Body of pancreas (tissue), 4 donors: ENCODE measurements at regions not wholly inside any gene's neighbourhood (a gene's known extent, or its start where the extent isn't known, plus 50 kb on each side); places are given as distances from the start of the nearest gene placed in this dataset.

Experiments
- ATAC-seq: fragments of 150-250 bp; one replicate; pipeline ENCODE4 v1.9.1; 2016
- DNase-seq, 4 donors: peaks; one replicate each; pipeline ENCODE4 v3.0.0-alpha.2; 2019
- H3K27ac ChIP-seq, 4 donors: fragments of 200-600 bp; sonication (generic); 1 replicate in 3 of 4; 2 replicates in 1 of 4; pipeline versions ENCODE4 v1.5.1 to v1.6.1; 2016 to 2019; ENCODE audit warnings: mild to moderate bottlenecking in 1 of 4, mixed read lengths in 1 of 4, moderate library complexity in 1 of 4
- H3K27me3 ChIP-seq, 2 donors: fragments of 200-600 bp; sonication (generic); one replicate each; pipeline ENCODE4 v1.6.0; 2016; ENCODE audit warnings: mild to moderate bottlenecking in 1 of 2
- H3K36me3 ChIP-seq, 2 donors: fragments of 200-600 bp; sonication (generic); replicated peaks in 1 of 2; 2 replicates each; pipeline ENCODE4 v1.5.1; 2016; ENCODE audit warnings: low read depth in 2 of 2; ENCODE audit not compliant: insufficient read depth in 1 of 2
- H3K4me1 ChIP-seq: fragments of 200-600 bp; sonication (generic); one replicate; pipeline ENCODE4 v1.6.0; 2016
- H3K4me3 ChIP-seq, 2 donors: fragments of 200-600 bp; sonication (generic); 1 replicate in 1 of 2; 2 replicates in 1 of 2; pipeline ENCODE4 v1.5.1; 2016 to 2019
- H3K9me3 ChIP-seq, 3 donors: fragments of 200-600 bp; sonication (generic); 1 replicate in 2 of 3; 2 replicates in 1 of 3; pipeline ENCODE4 v1.5.1; 2016
- POLR2A ChIP-seq, 3 donors: fragments of 450-650 bp; IDR thresholded peaks; one replicate each; pipeline ENCODE4 v1.6.1; 2016; ENCODE audit warnings: antibody characterized with exemption in 3 of 3, mild to moderate bottlenecking in 2 of 3
- WGBS, 2 donors: methylation state at CpG; one replicate each; pipeline ENCODE4 v1.1.5; 2017; 5-methylcytosine and 5-hydroxymethylcytosine counted together
- intact Hi-C: fragments of 100-400 bp; cut with DNase I; formaldehyde crosslinking; loops from one replicate; pipeline ENCODE4 v1.15.1; 2023
- TF ChIP-seq, protein P1 (sequence below), 7 experiments: fragments of 450-650 bp in 4 of 7; fragments of 200-600 bp in 3 of 7; sonication (generic) in 3 of 7; IDR thresholded peaks; one replicate each; pipeline ENCODE4 v1.5.1; 2016 to 2019; ENCODE audit warnings: antibody characterized with exemption in 7 of 7

- Histone ChIP-seq H3K4me3 (no peak overlapping the region), H3K36me3 (no peaks in the 10 kb centered on the region), H3K9me3 (no peaks in the 10 kb centered on the region), H3K27me3 (no peaks in the 10 kb centered on the region), H3K4me1 (no peaks in the 10 kb centered on the region), H3K27ac (no peak overlapping the region)
- ATAC-seq: no peak
- WGBS, 2 donors: 25 to 36% methylated on average over 2 of the region's 2 CpGs
- TF ChIP-seq POLR2A (IDR thresholded peaks at IDR 0.05): no peak
- intact Hi-C loops: no loop called here
- DNase-seq: no peak
Measured at GRCh38 chr14:53855574-53855973, 101.1 kb downstream of the BMP4 start.

- no peaks in the 10 kb centered on the region for H3K27me3 ChIP-seq
- no peak overlapping the region for H3K27ac ChIP-seq
- no peak for TF ChIP-seq POLR2A (IDR thresholded peaks at IDR 0.05)
- TF ChIP-seq, protein P1, sequence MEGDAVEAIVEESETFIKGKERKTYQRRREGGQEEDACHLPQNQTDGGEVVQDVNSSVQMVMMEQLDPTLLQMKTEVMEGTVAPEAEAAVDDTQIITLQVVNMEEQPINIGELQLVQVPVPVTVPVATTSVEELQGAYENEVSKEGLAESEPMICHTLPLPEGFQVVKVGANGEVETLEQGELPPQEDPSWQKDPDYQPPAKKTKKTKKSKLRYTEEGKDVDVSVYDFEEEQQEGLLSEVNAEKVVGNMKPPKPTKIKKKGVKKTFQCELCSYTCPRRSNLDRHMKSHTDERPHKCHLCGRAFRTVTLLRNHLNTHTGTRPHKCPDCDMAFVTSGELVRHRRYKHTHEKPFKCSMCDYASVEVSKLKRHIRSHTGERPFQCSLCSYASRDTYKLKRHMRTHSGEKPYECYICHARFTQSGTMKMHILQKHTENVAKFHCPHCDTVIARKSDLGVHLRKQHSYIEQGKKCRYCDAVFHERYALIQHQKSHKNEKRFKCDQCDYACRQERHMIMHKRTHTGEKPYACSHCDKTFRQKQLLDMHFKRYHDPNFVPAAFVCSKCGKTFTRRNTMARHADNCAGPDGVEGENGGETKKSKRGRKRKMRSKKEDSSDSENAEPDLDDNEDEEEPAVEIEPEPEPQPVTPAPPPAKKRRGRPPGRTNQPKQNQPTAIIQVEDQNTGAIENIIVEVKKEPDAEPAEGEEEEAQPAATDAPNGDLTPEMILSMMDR (IDR thresholded peaks at IDR 0.05): no peak
Measured at GRCh38 chr14:53855127-53855526, 101.5 kb downstream of the BMP4 start.

DNA sequence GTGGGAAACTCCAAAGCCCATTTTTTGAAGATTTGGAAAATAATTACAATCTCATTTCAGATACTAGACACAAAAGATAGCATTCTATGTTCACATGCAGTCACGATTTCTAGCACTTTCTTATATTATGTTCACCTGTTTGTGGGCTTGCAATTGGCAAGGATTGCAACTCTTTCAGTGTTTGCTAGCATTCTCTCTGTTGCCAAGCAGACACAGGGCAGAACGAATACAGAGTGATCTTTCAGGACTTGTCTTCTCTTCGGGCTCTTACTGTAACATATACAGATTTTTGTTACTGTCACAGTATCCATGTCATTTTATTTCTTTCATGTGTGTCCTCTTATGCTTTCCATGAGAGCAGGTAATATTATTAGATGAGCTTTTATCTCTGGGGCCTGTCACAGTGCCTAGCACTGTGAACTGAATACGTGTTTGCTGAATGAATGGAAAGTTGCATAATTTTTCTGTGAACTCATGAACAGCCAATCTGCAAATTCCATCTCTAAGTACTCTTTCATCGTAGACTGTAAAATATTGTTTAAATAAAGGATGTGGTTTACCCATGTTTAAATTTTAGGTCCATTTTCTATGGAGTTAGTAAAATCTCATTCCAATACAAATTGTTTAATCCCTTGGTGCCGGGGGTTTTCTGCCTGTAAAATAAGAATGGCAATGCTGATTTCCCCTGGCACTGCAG, 105.1 kb downstream of the BMP4 start:
- Histone ChIP-seq H3K36me3 (no peaks in the 10 kb centered on the region), H3K4me1 (no peaks in the 10 kb centered on the region), H3K4me3 (no peak overlapping the region), H3K27ac (peak overlapping the region in 2 of 4 donors; percentile 43 to 45), H3K9me3 (no peaks in the 10 kb centered on the region), H3K27me3 (no peaks in the 10 kb centered on the region)
- WGBS, 2 donors: 52% methylated on average over 6 of the region's 6 CpGs
- no peak for ATAC-seq
- no peak for DNase-seq
- TF ChIP-seq, protein P1 (IDR thresholded peaks at IDR 0.05): no peak
- no peak for TF ChIP-seq POLR2A (IDR thresholded peaks at IDR 0.05)
- intact Hi-C loops: no loop called here

More at GRCh38 chr14:53855127-53855526, 101.5 kb downstream of the BMP4 start:
- Histone ChIP-seq H3K4me1 (no peaks in the 10 kb centered on the region), H3K36me3 (no peaks in the 10 kb centered on the region), H3K9me3 (no peaks in the 10 kb centered on the region), H3K4me3 (no peak overlapping the region)
- intact Hi-C loops: no loop called here
- no peak for DNase-seq
- no peak for ATAC-seq

DNA sequence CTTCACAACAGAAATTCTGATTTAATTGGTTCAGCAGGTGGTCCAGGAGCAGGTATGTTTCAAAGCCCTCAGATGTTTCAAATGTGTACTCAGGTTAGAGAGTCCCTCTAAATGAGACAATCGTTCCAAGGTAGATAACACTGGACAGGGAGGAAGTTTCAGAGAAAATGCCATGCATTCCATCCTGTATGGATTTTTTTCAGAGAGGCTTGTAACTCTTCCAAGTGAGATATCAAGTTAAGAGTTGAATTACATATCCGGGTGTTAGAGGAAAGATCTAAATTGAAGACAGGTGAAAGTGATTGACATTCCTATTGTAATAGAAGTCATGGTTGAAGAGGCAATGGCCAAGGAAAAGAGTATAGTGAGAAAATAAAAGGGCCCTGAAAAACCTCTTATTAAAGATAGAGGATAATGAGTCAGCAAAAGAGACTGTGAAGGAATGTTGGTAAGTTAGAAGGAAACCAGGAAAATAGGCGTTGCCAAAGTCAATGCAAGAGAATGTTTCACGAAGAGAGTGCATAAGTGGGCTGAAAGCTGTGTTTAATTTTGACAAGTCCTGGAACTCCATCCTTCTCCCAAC, 105.8 kb downstream of the BMP4 start:
- DNase-seq (no peak), ATAC-seq (peak; percentile 56)

GRCh38 chr14:53849549-53849948, 107.1 kb downstream of the BMP4 start:
- Histone ChIP-seq H3K4me1 (no peaks in the 10 kb centered on the region), H3K36me3 (no peaks in the 10 kb centered on the region), H3K4me3 (no peak overlapping the region), H3K9me3 (no peaks in the 10 kb centered on the region), H3K27me3 (no peaks in the 10 kb centered on the region), H3K27ac (peak overlapping the region in 1 of 4 donors; percentile 43)
- intact Hi-C loops: no loop called here
- TF ChIP-seq, protein P1 (IDR thresholded peaks at IDR 0.05): no peak
- TF ChIP-seq POLR2A (IDR thresholded peaks at IDR 0.05): no peak
- DNase-seq: no peak
- no peak for ATAC-seq
- WGBS, 2 donors: 80 to 81% methylated on average over 6 of the region's 6 CpGs

More for the DNA sequence above, 105.8 kb downstream of the BMP4 start:
- no peaks in the 10 kb centered on the region for H3K9me3 ChIP-seq
- H3K27ac ChIP-seq: peak overlapping the region in 3 of 4 donors; percentile 43 to 50 (median 45)
- TF ChIP-seq, protein P1 (IDR thresholded peaks at IDR 0.05): no peak
- no peak for TF ChIP-seq POLR2A (IDR thresholded peaks at IDR 0.05)
- intact Hi-C loops: no loop called here
- 14 to 20% methylated on average over 4 of the region's 4 CpGs for WGBS, 2 donors
- no peaks in the 10 kb centered on the region for H3K36me3 ChIP-seq
- no peaks in the 10 kb centered on the region for H3K4me1 ChIP-seq
- H3K4me3 ChIP-seq: no peak overlapping the region
- H3K27me3 ChIP-seq: no peaks in the 10 kb centered on the region
